ENCODE measurements at regions not wholly inside any gene's neighbourhood (a gene's known extent, or its start where the extent isn't known, plus 50 kb on each side); places are given as distances from the start of the nearest gene placed in this dataset.

- DNase-seq (ENCODE audit: low read depth in 4 of 4, low spot score in 3 of 4): no peak
Observed at GRCh38 chr11:42255906-42256305, 796.5 kb upstream of the LRRC4C start.

GRCh38 chr11:42257534-42257933, 798.1 kb upstream of the LRRC4C start:
- DNase-seq (ENCODE audit: low read depth in 4 of 4, low spot score in 3 of 4): no peak

- DNase-seq (ENCODE audit: low read depth in 4 of 4, low spot score in 3 of 4): no peak
Observed at GRCh38 chr11:42265072-42265471, 805.6 kb upstream of the LRRC4C start.

DNA sequence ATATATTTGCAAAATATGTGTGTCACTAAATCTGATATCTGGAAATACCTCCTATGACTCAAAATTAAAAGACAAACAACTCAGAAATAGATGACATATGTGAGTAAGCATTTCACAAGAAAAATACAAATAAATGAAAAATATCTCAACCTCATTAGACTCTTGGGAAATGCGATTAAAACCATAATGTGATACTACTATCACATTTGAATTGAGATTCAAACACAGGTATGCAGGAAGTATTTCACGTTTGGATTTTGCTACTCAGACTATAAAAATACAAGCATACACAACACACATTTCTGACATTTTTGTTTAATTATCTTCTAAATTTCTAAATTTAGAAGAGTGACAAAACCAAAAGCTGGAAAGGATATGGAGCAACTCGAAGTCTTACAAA, 811.9 kb upstream of the LRRC4C start:
- DNase-seq (ENCODE audit: low read depth in 4 of 4, low spot score in 3 of 4): no peak

DNA sequence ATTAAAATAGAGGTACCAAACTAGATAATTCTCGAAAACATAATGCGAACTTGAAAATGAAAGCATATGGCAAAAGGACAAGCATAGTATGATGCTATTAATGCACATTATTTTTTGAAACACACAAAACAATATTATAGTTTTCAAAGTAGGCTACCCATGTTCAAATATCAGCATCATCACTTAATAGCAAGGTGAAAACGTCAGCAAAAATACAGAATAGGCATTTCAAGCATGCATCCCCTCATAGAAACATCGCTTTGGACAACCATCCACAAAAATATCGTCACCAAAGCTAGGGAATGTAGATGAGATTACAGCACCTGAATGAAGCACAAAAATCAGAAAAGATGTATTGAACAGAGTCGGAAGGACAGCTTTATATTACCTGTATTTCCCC, 814.5 kb upstream of the LRRC4C start:
- DNase-seq (ENCODE audit: low read depth in 4 of 4, low spot score in 3 of 4): no peak

- DNase-seq (ENCODE audit: low read depth in 4 of 4, low spot score in 3 of 4): no peak
Observed at GRCh38 chr11:42296910-42297309, 837.5 kb upstream of the LRRC4C start.

- DNase-seq (ENCODE audit: low read depth in 4 of 4, low spot score in 3 of 4): no peak
Observed at GRCh38 chr11:42299780-42300179, 840.3 kb upstream of the LRRC4C start.

GRCh38 chr11:42301777-42302176, 842.3 kb upstream of the LRRC4C start:
- DNase-seq (ENCODE audit: low read depth in 4 of 4, low spot score in 3 of 4): no peak

- DNase-seq (ENCODE audit: low read depth in 4 of 4, low spot score in 3 of 4): no peak
Observed at GRCh38 chr11:42311514-42311913, 852.1 kb upstream of the LRRC4C start.

- no peak for DNase-seq (ENCODE audit: low read depth in 4 of 4, low spot score in 3 of 4)
Observed at GRCh38 chr11:42311944-42312343, 852.5 kb upstream of the LRRC4C start.

GRCh38 chr11:42315267-42315666, 855.8 kb upstream of the LRRC4C start:
- DNase-seq (ENCODE audit: low read depth in 4 of 4, low spot score in 3 of 4): no peak

DNA sequence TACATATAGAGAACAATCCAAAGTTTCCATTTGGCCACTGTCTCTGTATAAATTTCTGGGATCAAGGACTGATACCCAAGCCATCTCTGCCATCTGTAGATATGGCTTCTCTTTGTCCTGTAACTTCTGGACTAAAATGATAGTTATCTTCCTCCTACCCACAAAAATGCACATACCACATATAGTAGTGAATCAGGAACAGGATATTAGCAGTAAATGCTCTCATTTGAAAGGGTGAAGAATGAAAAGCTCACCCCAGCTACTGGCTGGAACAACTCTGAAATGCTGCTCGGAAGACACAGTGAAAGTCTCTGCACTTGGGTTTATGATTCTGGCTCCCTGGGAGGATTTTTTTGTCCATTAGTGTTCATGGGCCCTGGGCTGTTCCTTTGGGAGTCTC, 856.4 kb upstream of the LRRC4C start:
- DNase-seq (ENCODE audit: low read depth in 4 of 4, low spot score in 3 of 4): no peak

- DNase-seq (ENCODE audit: low read depth in 4 of 4, low spot score in 3 of 4): no peak
Observed at GRCh38 chr11:42319921-42320320, 860.5 kb upstream of the LRRC4C start.

DNA sequence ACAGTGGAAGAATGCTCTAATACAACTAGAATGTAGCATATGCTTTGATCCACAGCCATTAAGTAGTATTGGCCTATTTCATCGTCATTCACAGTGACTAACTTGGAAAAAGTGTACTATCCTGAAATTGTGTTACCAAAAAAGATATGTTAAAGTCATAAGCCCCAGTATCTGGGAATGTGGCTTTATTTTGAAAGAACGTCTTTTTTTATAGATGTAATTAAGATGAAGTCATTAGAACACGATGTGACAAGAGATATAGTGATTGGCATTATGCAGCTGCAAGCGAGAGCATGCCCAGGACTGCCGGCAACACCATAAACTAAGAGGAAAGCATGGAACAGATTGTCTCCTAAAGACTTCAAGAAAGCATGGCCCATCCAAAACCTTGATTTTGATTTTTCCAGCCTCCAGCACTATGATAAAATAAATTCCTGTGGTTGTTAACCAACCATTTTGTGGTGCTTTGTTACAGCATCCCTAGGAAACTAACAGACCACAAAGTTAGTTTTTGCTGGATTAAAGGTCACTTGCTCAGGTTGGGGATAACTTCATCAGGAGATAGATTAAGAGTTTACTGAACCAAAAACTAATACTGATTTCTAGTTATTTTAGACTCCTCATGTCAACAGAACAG, 870.6 kb upstream of the LRRC4C start:
- DNase-seq (ENCODE audit: low read depth in 4 of 4, low spot score in 3 of 4): no peak

- no peak for DNase-seq (ENCODE audit: low read depth in 4 of 4, low spot score in 3 of 4)
Observed at GRCh38 chr11:42337786-42338455, 878.5 kb upstream of the LRRC4C start.

- DNase-seq (ENCODE audit: low read depth in 4 of 4, low spot score in 3 of 4): no peak
Observed at GRCh38 chr11:42344204-42344792, 884.8 kb upstream of the LRRC4C start.

DNA sequence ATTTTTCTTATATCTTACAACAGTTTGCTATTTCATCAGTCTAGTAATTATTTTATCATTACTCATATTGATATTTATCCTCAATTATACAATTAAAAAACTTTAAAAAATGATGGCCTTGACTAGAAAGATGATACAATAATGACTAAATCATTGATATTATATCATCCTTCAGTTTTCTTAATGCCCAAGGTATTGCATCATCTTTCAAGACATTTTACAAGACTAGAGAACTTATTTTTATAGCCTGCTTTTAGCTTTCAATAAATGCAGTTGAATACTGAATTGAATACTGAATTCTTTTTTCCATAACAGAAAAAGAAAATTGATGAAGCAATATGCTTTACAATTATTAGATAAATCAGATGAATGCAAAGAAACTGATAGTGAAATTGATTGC, 886.5 kb upstream of the LRRC4C start:
- DNase-seq (ENCODE audit: low read depth in 4 of 4, low spot score in 3 of 4): no peak

DNA sequence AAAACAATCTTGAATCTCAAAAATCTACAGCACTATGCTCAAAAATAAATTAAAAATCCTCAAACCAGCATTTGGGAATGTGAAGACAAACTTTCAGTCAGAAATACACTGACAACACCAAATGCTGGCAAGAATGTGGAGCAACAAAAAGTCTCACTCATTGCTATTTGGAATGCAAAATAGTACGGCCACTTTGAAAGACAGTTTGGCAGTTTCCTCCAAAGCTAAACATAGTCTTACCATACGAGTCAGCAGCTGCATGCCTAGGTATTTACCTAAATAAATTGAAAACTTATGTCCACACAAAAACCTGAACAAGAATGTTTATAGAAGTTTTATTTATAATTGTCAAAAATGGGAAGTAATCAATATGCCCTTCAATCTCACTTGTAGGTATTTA, 904.2 kb upstream of the LRRC4C start:
- DNase-seq (ENCODE audit: low read depth in 4 of 4, low spot score in 3 of 4): no peak

DNA sequence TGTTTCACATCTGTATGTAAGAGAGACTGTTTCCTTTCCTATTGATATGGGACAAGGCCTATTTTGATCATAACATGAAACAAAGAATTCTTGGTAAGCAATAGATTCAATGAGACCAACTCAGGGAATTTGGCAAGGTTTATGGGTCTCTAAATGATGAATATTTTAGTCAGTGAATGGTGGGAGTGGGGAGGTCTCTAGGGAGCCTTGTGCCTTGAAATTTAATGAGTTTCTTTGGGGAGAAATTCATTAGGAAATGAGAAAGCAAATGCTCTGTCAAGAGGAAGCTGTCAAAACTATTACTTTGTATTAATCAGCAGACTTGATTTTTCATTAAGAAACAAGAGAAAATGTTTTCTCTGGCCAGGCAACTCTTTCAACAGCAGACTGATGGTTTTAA, 921.7 kb upstream of the API5 start:
- no peak for DNase-seq (ENCODE audit: low read depth in 4 of 4, low spot score in 3 of 4)

DNA sequence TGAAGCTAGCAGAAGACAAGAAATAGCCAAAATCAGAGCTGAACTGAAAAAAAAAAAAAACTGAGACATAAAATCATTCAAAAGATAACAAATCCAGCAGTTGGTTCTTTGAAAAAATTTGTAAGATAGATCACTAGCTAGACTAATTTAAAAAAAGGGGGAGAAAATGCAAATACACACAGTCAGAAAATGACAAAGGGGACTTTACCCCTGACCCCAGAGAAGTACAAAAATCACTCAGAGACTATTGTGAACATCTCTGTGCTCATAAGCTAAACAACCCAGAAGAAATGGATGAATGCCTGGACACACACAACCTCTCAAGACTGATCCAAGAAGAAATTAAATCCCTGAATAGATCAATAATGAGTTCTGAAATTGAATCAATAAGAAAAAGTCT, 914.3 kb upstream of the API5 start:
- DNase-seq (ENCODE audit: low read depth in 4 of 4, low spot score in 3 of 4): no peak

DNA sequence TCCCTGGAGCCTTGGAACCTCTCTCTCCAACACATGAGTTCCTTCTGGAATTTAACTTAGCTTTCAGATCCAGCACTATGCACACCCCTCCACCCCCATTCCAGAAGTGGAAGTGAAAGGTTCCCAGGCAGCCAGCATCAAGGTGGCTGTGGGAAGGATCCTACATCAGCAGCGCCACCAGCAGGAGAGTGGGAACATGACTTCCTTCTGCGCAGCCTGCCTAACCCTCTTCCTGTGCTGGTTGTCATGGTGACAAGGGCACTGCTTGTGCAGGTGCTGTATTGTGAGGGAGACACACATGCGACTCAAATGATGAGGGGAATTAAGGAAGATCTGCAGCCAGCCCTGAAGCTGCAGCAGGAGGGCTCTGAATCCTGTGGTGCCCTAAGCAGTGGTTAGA, 904.5 kb upstream of the API5 start:
- DNase-seq (ENCODE audit: low read depth in 4 of 4, low spot score in 3 of 4): peak; percentile 2 to 31 (median 24)

- DNase-seq (ENCODE audit: low read depth in 4 of 4, low spot score in 3 of 4): no peak
Observed at GRCh38 chr11:42410251-42410955, 901.4 kb upstream of the API5 start.

Data from left renal pelvis (tissue), 4 donors.